Keratinocyte (primary cell): ENCODE measurements at regions not wholly inside any gene's neighbourhood (a gene's known extent, or its start where the extent isn't known, plus 50 kb on each side); places are given as distances from the start of the nearest gene placed in this dataset.

Experiments
- DNase-seq: peaks from one replicate; pipeline ENCODE4 v3.0.0-alpha.2; 2011; ENCODE audit warnings: low read depth, missing footprints, low spot score
- FAIRE-seq: peaks from 2 replicates; lab custom pipeline; 2011; peaks lifted over from hg19 to GRCh38; lab: Jason Lieb, UNC
- H2AFZ ChIP-seq: 2 replicates; pipeline ENCODE4 v1.6.0; 2012; ENCODE audit warnings: low read length, control low read depth, inconsistent platforms; ENCODE audit not compliant: control insufficient read depth
- H3K27ac ChIP-seq: 2 replicates; pipeline ENCODE4 v1.5.1; 2011; ENCODE audit warnings: low read length; ENCODE audit not compliant: control insufficient read depth, insufficient read depth
- H3K27me3 ChIP-seq: 3 replicates; pipeline ENCODE4 v1.6.0; 2011; ENCODE audit warnings: low read length; ENCODE audit not compliant: control insufficient read depth, insufficient read depth; ENCODE audit errors: extremely low read depth
- H3K36me3 ChIP-seq, 2 experiments: 2 replicates in 1 of 2; 3 replicates in 1 of 2; pipeline ENCODE4 v1.5.1; 2011; ENCODE audit warnings: low read length in 2 of 2, mild to moderate bottlenecking in 1 of 2; ENCODE audit not compliant: control insufficient read depth in 2 of 2, insufficient read depth in 2 of 2; ENCODE audit errors: extremely low read depth in 1 of 2
- H3K4me1 ChIP-seq: 3 replicates; pipeline ENCODE4 v1.5.1; 2011; ENCODE audit warnings: low read length; ENCODE audit not compliant: control insufficient read depth, insufficient read depth; ENCODE audit errors: extremely low read depth
- H3K4me2 ChIP-seq: 3 replicates; pipeline ENCODE4 v1.6.0; 2011; ENCODE audit warnings: low read depth, low read length; ENCODE audit not compliant: control insufficient read depth, insufficient read depth; ENCODE audit errors: extremely low read depth
- H3K4me3 ChIP-seq, 3 experiments: fragments of 200-600 bp in 1 of 3; sonication (generic) in 1 of 3; 2 replicates in 2 of 3; 3 replicates in 1 of 3; pipeline ENCODE4 v1.5.1; 2011 to 2016; ENCODE audit warnings: low read length in 3 of 3, mild to moderate bottlenecking in 3 of 3, control low read depth in 2 of 3, inconsistent platforms in 1 of 3, low read depth in 1 of 3, mixed read lengths in 1 of 3, mixed run types in 1 of 3, moderate library complexity in 1 of 3; ENCODE audit not compliant: control insufficient read depth in 2 of 3, insufficient read depth in 2 of 3; ENCODE audit errors: extremely low read depth in 1 of 3
- H3K79me2 ChIP-seq: 2 replicates; pipeline ENCODE4 v1.6.0; 2012; ENCODE audit warnings: low read length; ENCODE audit not compliant: control insufficient read depth, insufficient read depth
- H3K9ac ChIP-seq: 3 replicates; pipeline ENCODE4 v1.6.0; 2011; ENCODE audit warnings: low read length; ENCODE audit not compliant: control insufficient read depth, insufficient read depth; ENCODE audit errors: extremely low read depth
- H3K9me1 ChIP-seq: 3 replicates; pipeline ENCODE4 v1.6.0; 2011; ENCODE audit warnings: low read length; ENCODE audit not compliant: control insufficient read depth, insufficient read depth; ENCODE audit errors: extremely low read depth
- H3K9me3 ChIP-seq: 2 replicates; pipeline ENCODE4 v1.5.1; 2012; ENCODE audit warnings: low read depth, low read length; ENCODE audit not compliant: control insufficient read depth
- H4K20me1 ChIP-seq: 3 replicates; pipeline ENCODE4 v1.6.0; 2011; ENCODE audit warnings: low read length; ENCODE audit not compliant: control insufficient read depth, insufficient read depth; ENCODE audit errors: extremely low read depth
- EZH2 ChIP-seq: IDR thresholded peaks from one replicate; pipeline ENCODE4 v1.6.1; 2012; ENCODE audit warnings: inconsistent platforms, mild to moderate bottlenecking, low read length, moderate library complexity
- dilution Hi-C: fragments of 300-500 bp; cut with MboI; formaldehyde crosslinking; loops from one replicate; pipeline ENCODE4 v1.7.0; 2020; ENCODE audit warnings: low sequenced_read_pairs; ENCODE audit not compliant: extremely low pct_ligation_motif_present
- TF ChIP-seq, protein P1 (sequence below), 3 experiments: IDR thresholded peaks in 1 of 3; conservative IDR thresholded peaks in 1 of 3; optimal IDR thresholded peaks in 1 of 3; 2 replicates in 2 of 3; 3 replicates in 1 of 3; pipeline versions ENCODE3 to v1.5.1; 2011; ENCODE audit warnings: low read length in 3 of 3, mild to moderate bottlenecking in 3 of 3, moderate library complexity in 2 of 3, control low read depth in 1 of 3, inconsistent platforms in 1 of 3; ENCODE audit not compliant: insufficient read depth in 2 of 3; ENCODE audit errors: extremely low read depth in 1 of 3

DNA sequence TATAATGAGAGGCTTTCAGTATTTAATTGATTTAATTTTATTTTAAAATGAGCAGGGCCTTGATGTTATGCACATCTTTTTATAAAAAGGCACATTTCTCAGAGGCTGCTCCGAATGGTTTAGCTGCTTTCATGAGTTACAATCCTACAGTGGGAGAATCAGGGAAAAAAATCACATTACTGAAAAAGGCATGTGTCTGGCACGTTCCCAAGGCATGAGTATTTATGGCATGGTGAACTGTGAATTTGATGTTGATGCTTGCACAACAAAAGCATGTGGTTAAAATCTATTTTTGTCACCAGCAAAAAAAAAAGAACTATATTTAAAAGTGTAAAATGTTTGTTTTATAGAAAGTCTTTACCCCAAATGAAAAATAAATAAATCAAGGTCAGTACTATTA lies 485.2 kb upstream of the ROBO2 start:
- no peak overlapping the region for H2AFZ ChIP-seq
- TF ChIP-seq EZH2, result no peak
- TF ChIP-seq, protein P1, sequence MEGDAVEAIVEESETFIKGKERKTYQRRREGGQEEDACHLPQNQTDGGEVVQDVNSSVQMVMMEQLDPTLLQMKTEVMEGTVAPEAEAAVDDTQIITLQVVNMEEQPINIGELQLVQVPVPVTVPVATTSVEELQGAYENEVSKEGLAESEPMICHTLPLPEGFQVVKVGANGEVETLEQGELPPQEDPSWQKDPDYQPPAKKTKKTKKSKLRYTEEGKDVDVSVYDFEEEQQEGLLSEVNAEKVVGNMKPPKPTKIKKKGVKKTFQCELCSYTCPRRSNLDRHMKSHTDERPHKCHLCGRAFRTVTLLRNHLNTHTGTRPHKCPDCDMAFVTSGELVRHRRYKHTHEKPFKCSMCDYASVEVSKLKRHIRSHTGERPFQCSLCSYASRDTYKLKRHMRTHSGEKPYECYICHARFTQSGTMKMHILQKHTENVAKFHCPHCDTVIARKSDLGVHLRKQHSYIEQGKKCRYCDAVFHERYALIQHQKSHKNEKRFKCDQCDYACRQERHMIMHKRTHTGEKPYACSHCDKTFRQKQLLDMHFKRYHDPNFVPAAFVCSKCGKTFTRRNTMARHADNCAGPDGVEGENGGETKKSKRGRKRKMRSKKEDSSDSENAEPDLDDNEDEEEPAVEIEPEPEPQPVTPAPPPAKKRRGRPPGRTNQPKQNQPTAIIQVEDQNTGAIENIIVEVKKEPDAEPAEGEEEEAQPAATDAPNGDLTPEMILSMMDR (optimal IDR thresholded peaks at IDR 0.05 in 1 of 3, IDR thresholded peaks at IDR 0.05 in 1 of 3, conservative IDR thresholded peaks at IDR 0.05 in 1 of 3; ENCODE audit: extremely low read depth in 1 of 3, insufficient read depth in 2 of 3, low read length in 3 of 3), result no peak
- no peaks in the 10 kb centered on the region for H3K79me2 ChIP-seq
- dilution Hi-C loops, result no loop called here
- H3K4me1 ChIP-seq, result no peaks in the 10 kb centered on the region
- no peaks in the 10 kb centered on the region for H4K20me1 ChIP-seq
- H3K9me1 ChIP-seq, result no peaks in the 10 kb centered on the region
- no peak overlapping the region for H3K27ac ChIP-seq
- H3K9ac ChIP-seq, result no peak overlapping the region
- H3K9me3 ChIP-seq, result no peaks in the 10 kb centered on the region
- no peak for DNase-seq
- H3K27me3 ChIP-seq, result no peaks in the 10 kb centered on the region
- H3K4me2 ChIP-seq, result no peak overlapping the region
- FAIRE-seq, result no peak
- H3K36me3 ChIP-seq, result no peaks in the 10 kb centered on the region
- H3K4me3 ChIP-seq, result no peak overlapping the region

DNA sequence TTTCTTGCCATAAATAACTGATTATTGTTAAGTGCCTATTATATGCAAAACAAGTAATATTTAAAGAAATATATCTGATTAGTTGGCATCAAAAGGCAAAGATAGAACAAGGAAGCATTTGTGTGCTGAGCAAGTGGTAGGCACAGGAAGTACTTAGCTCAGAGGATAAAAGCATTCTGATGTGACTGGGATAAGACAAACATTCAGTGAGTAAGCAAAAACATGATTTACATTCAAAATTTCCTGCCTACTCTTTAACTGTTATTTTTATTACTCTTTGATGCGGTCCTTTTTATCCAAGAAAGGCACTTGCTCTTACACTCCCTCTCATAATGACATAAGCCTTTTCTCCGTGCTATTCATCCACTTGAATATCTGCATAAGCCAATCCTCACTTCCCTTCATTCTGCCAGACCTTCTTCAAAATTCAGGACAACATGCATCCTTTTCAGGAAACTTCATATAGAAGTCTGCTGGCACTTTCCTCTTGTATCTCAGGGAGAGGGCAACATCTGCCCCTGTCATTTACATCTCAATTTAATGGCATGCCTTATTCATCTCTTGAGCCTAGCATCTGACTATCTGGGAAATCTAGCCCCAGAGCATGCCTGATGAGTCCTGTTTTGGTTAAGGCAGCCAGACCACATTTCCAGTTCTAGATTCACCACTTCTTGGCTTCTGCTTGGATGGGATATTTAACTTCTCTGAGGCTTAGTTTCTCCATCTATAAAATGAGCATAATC lies 478.2 kb upstream of the ROBO2 start:
- FAIRE-seq, result no peak
- dilution Hi-C loops, result no loop called here
- Histone ChIP-seq H3K9me1 (no peaks in the 10 kb centered on the region), H3K79me2 (no peaks in the 10 kb centered on the region), H3K27ac (no peak overlapping the region), H2AFZ (no peak overlapping the region), H3K9me3 (no peaks in the 10 kb centered on the region), H3K4me2 (no peak overlapping the region), H3K4me1 (no peaks in the 10 kb centered on the region), H4K20me1 (no peaks in the 10 kb centered on the region), H3K36me3 (no peaks in the 10 kb centered on the region), H3K4me3 (no peak overlapping the region), H3K27me3 (no peaks in the 10 kb centered on the region), H3K9ac (no peak overlapping the region)
- TF ChIP-seq EZH2, result no peak
- TF ChIP-seq, protein P1 (optimal IDR thresholded peaks at IDR 0.05 in 1 of 3, IDR thresholded peaks at IDR 0.05 in 1 of 3, conservative IDR thresholded peaks at IDR 0.05 in 1 of 3; ENCODE audit: extremely low read depth in 1 of 3, insufficient read depth in 2 of 3, low read length in 3 of 3), result no peak
- DNase-seq, result no peak
